ENCODE measurements at regions not wholly inside any gene's neighbourhood (a gene's known extent, or its start where the extent isn't known, plus 50 kb on each side); places are given as distances from the start of the nearest gene placed in this dataset.

- TF ChIP-seq CTCF (IDR thresholded peaks at IDR 0.05 in 4 of 5, conservative IDR thresholded peaks at IDR 0.05 in 1 of 5) (no peak), POLR2A (IDR thresholded peaks at IDR 0.05) (no peak)
These were observed 630.5 kb upstream of the CT83 start for GRCh38 chrX:117093319-117093718.
